ENCODE measurements at regions not wholly inside any gene's neighbourhood (a gene's known extent, or its start where the extent isn't known, plus 50 kb on each side); places are given as distances from the start of the nearest gene placed in this dataset.

DNA sequence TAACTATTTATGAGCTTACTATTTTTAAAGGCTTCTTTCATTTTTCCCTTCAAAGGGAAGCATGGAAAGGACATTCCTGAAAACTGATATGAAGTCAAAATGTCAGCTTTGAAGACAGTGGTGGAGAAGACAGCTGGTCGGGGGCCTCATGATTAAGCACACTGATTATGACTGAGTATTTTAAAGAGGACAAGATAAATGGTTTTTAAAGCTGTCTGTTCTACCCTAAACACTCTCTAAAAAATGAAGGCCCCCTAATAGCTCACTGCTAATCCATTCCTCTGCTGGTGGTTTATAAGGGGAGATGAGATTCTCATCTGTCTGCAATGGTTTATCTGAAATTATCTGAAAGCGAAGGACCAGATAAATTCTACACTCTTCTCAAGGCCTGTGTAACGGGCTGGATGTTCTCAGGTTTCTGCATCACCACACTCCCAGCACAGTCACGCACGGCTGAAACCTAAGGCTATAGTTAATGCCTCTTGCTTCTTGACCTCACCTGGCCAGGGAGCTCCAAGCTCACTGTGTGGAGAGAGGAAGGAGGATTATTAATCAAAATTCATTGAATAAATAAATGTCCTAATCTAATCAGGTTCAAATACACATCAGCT lies 86.9 kb upstream of the DOCK9 start:
- TF ChIP-seq, protein P1, sequence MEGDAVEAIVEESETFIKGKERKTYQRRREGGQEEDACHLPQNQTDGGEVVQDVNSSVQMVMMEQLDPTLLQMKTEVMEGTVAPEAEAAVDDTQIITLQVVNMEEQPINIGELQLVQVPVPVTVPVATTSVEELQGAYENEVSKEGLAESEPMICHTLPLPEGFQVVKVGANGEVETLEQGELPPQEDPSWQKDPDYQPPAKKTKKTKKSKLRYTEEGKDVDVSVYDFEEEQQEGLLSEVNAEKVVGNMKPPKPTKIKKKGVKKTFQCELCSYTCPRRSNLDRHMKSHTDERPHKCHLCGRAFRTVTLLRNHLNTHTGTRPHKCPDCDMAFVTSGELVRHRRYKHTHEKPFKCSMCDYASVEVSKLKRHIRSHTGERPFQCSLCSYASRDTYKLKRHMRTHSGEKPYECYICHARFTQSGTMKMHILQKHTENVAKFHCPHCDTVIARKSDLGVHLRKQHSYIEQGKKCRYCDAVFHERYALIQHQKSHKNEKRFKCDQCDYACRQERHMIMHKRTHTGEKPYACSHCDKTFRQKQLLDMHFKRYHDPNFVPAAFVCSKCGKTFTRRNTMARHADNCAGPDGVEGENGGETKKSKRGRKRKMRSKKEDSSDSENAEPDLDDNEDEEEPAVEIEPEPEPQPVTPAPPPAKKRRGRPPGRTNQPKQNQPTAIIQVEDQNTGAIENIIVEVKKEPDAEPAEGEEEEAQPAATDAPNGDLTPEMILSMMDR (IDR thresholded peaks at IDR 0.05; ENCODE audit: borderline replicate concordance, extremely low read depth, low read length, poor library complexity, severe bottlenecking), result no peak
- TF ChIP-seq EZH2 (IDR thresholded peaks at IDR 0.05; ENCODE audit: borderline replicate concordance, low read depth, low read length, severe bottlenecking), result no peak
- Histone ChIP-seq H3K4me1 (ENCODE audit: insufficient read depth, low read length) (peaks cover 18% of the 10 kb centered on the region), H3K27me3 (ENCODE audit: insufficient read depth, low read length, poor library complexity) (no peaks in the 10 kb centered on the region), H3K27ac (ENCODE audit: low read length) (no peak overlapping the region), H2AFZ (ENCODE audit: low read depth, low read length) (no peak overlapping the region), H3K36me3 (ENCODE audit: insufficient read depth, low read length) (no peaks in the 10 kb centered on the region), H3K9ac (ENCODE audit: low read depth, low read length) (no peak overlapping the region), H4K20me1 (ENCODE audit: insufficient read depth, low read length) (no peaks in the 10 kb centered on the region), H3K4me3 (ENCODE audit: low read depth in 1 of 2, low read length in 2 of 2) (no peak overlapping the region), H3K4me2 (ENCODE audit: insufficient read depth, low read length) (no peak overlapping the region), H3K79me2 (ENCODE audit: insufficient read depth, low read length) (no peaks in the 10 kb centered on the region), H3K9me3 (ENCODE audit: insufficient read depth, low read length, severe bottlenecking) (no peaks in the 10 kb centered on the region)
- ATAC-seq (ENCODE audit: insufficient read depth, low read depth) (no peak), DNase-seq (no peak)

DNA sequence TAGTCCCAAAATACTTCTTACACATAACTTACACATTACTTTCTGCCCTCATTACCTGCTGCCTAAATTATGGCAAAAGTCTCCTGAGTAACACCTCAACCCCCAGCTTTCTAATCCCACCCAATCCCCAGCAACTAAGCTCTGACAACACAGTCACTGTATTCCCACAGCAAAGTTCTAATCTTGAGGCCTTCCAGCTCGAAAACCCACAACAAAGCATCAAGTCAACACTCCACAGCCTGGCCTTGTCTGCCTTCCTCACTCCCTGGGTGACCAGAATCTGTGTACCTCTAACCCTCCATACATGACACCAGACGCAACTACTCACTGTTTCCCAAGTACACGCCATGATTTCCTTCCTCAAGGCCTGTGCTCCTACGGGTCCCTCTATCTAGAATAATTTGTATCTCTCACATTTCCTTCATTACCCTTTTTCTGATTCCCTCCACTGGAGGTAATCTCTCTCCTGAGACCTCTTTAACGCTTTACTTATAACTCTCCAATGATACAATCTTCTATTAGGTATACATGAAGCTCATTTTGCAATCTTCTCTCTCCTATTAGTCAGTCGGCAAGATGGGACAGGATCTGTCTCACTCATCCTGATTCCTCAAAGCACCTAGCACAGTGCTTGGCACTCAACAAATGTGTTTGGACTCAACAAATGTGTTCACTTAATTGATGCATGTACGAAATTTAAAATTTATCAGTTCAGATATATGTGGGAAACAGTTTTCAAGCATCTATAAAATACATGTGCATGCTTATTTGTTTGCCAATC lies 87.6 kb upstream of the DOCK9 start:
- H3K36me3 ChIP-seq (ENCODE audit: insufficient read depth, low read length), result no peaks in the 10 kb centered on the region
- H4K20me1 ChIP-seq (ENCODE audit: insufficient read depth, low read length), result no peaks in the 10 kb centered on the region
- no peaks in the 10 kb centered on the region for H3K27me3 ChIP-seq (ENCODE audit: insufficient read depth, low read length, poor library complexity)
- peaks cover 18% of the 10 kb centered on the region for H3K4me1 ChIP-seq (ENCODE audit: insufficient read depth, low read length)
- peak; percentile 53; the same call in 2 of the 3 replicates for ATAC-seq (ENCODE audit: insufficient read depth, low read depth)
- H3K79me2 ChIP-seq (ENCODE audit: insufficient read depth, low read length), result no peaks in the 10 kb centered on the region
- H3K9me3 ChIP-seq (ENCODE audit: insufficient read depth, low read length, severe bottlenecking), result no peaks in the 10 kb centered on the region
- H3K4me3 ChIP-seq (ENCODE audit: low read depth in 1 of 2, low read length in 2 of 2), result no peak overlapping the region
- no peak overlapping the region for H3K9ac ChIP-seq (ENCODE audit: low read depth, low read length)
- H3K4me2 ChIP-seq (ENCODE audit: insufficient read depth, low read length), result peak overlapping the region; percentile 55; the same call in 1 of the 2 replicates
- no peak for TF ChIP-seq EZH2 (IDR thresholded peaks at IDR 0.05; ENCODE audit: borderline replicate concordance, low read depth, low read length, severe bottlenecking)
- TF ChIP-seq, protein P1 (IDR thresholded peaks at IDR 0.05; ENCODE audit: borderline replicate concordance, extremely low read depth, low read length, poor library complexity, severe bottlenecking), result no peak
- no peak for DNase-seq
- peak overlapping the region; percentile 60; the same call in 1 of the 2 replicates for H3K27ac ChIP-seq (ENCODE audit: low read length)
- no peak overlapping the region for H2AFZ ChIP-seq (ENCODE audit: low read depth, low read length)

DNA sequence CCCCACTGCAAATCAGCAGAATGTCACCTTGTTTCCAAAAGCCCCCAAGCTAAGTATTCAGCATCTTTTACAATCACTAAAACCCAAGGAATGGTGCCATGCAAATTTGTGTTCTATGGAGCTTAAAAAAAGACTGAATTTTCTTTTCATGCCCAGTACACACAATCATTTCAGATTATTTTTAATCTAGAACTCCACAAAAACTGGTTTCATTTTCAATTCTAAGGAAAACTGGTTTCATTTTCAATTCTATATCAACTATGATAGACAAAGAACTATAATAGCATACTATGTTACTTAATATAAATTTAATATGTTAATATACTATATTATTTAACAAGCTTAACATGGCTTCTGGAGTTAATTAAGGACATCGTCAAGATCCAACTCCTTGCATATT lies 88.4 kb upstream of the DOCK9 start:
- Histone ChIP-seq H3K4me1 (ENCODE audit: insufficient read depth, low read length) (peaks cover 18% of the 10 kb centered on the region), H4K20me1 (ENCODE audit: insufficient read depth, low read length) (no peaks in the 10 kb centered on the region), H2AFZ (ENCODE audit: low read depth, low read length) (peak overlapping the region; percentile 53), H3K36me3 (ENCODE audit: insufficient read depth, low read length) (no peaks in the 10 kb centered on the region), H3K9me3 (ENCODE audit: insufficient read depth, low read length, severe bottlenecking) (no peaks in the 10 kb centered on the region), H3K79me2 (ENCODE audit: insufficient read depth, low read length) (no peaks in the 10 kb centered on the region), H3K4me3 (ENCODE audit: low read depth in 1 of 2, low read length in 2 of 2) (no peak overlapping the region), H3K4me2 (ENCODE audit: insufficient read depth, low read length) (peak overlapping the region; percentile 55), H3K27me3 (ENCODE audit: insufficient read depth, low read length, poor library complexity) (no peaks in the 10 kb centered on the region), H3K9ac (ENCODE audit: low read depth, low read length) (peak overlapping the region; percentile 12; the same call in 1 of the 2 replicates), H3K27ac (ENCODE audit: low read length) (peak overlapping the region; percentile 60)
- TF ChIP-seq, protein P1 (IDR thresholded peaks at IDR 0.05; ENCODE audit: borderline replicate concordance, extremely low read depth, low read length, poor library complexity, severe bottlenecking), result no peak
- TF ChIP-seq EZH2 (IDR thresholded peaks at IDR 0.05; ENCODE audit: borderline replicate concordance, low read depth, low read length, severe bottlenecking), result no peak
- DNase-seq (no peak), ATAC-seq (ENCODE audit: insufficient read depth, low read depth) (peak; percentile 71)
